ENCODE measurements at regions not wholly inside any gene's neighbourhood (a gene's known extent, or its start where the extent isn't known, plus 50 kb on each side); places are given as distances from the start of the nearest gene placed in this dataset.

GRCh38 chr13:46478651-46479050, 74.3 kb upstream of the LRCH1 start:
- H3K36me3 Mint-ChIP-seq (ENCODE audit: low read depth) = no peaks in the 10 kb centered on the region
- no peaks in the 10 kb centered on the region for H3K9me3 Mint-ChIP-seq
- peaks cover 2% of the 10 kb centered on the region for H3K27me3 Mint-ChIP-seq (ENCODE audit: insufficient read depth, low read depth, poor library complexity)
- ATAC-seq = no peak
- no peaks in the 10 kb centered on the region for H3K36me3 ChIP-seq (ENCODE audit: insufficient read depth)
- H3K27me3 ChIP-seq (ENCODE audit: insufficient read depth) = no peaks in the 10 kb centered on the region
- H3K27ac ChIP-seq (ENCODE audit: low read depth) = no peak overlapping the region
- TF ChIP-seq REST (IDR thresholded peaks at IDR 0.05; ENCODE audit: unreplicated experiment) = no peak
- no peak for TF ChIP-seq EZH2phosphoT487 (IDR thresholded peaks at IDR 0.05; ENCODE audit: unreplicated experiment)
- no peak for TF ChIP-seq STAT1 (IDR thresholded peaks at IDR 0.05; ENCODE audit: unreplicated experiment)
- no peak for TF ChIP-seq ETS1 (IDR thresholded peaks at IDR 0.05)
- TF ChIP-seq EZH2 (IDR thresholded peaks at IDR 0.05; ENCODE audit: low read depth, unreplicated experiment) = no peak
- TF ChIP-seq ZNF331 (CRISPR knock-in tag; IDR thresholded peaks at IDR 0.05; ENCODE audit: low read depth) = no peak
- TF ChIP-seq ZNF462 (CRISPR knock-in tag; IDR thresholded peaks at IDR 0.05) = no peak
- H3K4me2 ChIP-seq = no peak overlapping the region
- no peaks in the 10 kb centered on the region for H3K4me1 Mint-ChIP-seq
- H3K27ac Mint-ChIP-seq = no peak overlapping the region
- 0 out of 2 replicates have a peak, but pooled peaks cover 5% of the 10 kb centered on the region for H3K9me2 ChIP-seq (ENCODE audit: insufficient read depth)
- H4K20me1 ChIP-seq (replicated peaks; ENCODE audit: insufficient read depth) = no peaks in the 10 kb centered on the region
- no peak overlapping the region for H3K4me3 Mint-ChIP-seq
- no peak for DNase-seq (ENCODE audit: low spot score)
- no peak overlapping the region for H2AFZ ChIP-seq
- no peaks in the 10 kb centered on the region for H3K4me1 ChIP-seq (ENCODE audit: insufficient read depth)
- H3K79me2 ChIP-seq (replicated peaks; ENCODE audit: insufficient read depth) = no peaks in the 10 kb centered on the region
- no peak overlapping the region for H3K4me3 ChIP-seq
- H3F3A ChIP-seq (replicated peaks; ENCODE audit: low read depth) = no peaks in the 10 kb centered on the region
